Neural cell (in vitro differentiated cells): ENCODE measurements at regions not wholly inside any gene's neighbourhood (a gene's known extent, or its start where the extent isn't known, plus 50 kb on each side); places are given as distances from the start of the nearest gene placed in this dataset.

Experiments used
- MXI1 ChIP-seq: fragments of 450-650 bp; conservative IDR thresholded peaks from 2 replicates; pipeline ENCODE4 v1.6.1; 2014; ENCODE audit warnings: antibody characterized with exemption, mild to moderate bottlenecking; ENCODE audit not compliant: poor library complexity, severe bottlenecking
- POLR2AphosphoS5 ChIP-seq: IDR thresholded peaks from 2 replicates; pipeline ENCODE4 v1.6.1; 2012
- TAF1 ChIP-seq: IDR thresholded peaks from 2 replicates; pipeline ENCODE4 v1.6.1; 2012; ENCODE audit warnings: low read depth
- TF ChIP-seq, protein P1 (sequence below): IDR thresholded peaks from 2 replicates; pipeline ENCODE4 v1.6.1; 2012; ENCODE audit warnings: borderline replicate concordance
- TF ChIP-seq, protein P2 (sequence below): fragments of 450-650 bp; IDR thresholded peaks from 2 replicates; pipeline ENCODE4 v1.5.1; 2014; ENCODE audit warnings: antibody characterized with exemption, mild to moderate bottlenecking, moderate library complexity; ENCODE audit not compliant: poor library complexity, severe bottlenecking

DNA sequence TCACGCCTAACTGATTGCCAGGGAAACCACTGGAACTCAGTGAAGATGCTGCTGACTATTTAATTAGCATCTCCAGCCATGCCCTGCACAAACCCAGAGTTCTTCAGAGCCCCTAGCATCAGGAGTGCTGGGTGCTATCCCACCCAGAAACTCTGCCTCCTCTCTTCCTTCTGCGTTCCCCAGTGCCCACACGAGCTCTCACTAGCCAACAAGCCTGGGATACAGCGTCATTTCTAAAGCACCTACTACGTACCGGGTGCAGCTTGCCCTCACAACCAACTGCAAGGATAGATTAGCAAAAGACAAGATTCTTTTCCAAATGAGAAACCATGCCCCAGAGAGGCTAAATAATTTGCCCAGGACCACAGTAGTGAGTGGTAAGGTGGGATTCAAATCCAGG lies 105.2 kb upstream of the FOXP4 start:
- TF ChIP-seq POLR2AphosphoS5 (no peak), TAF1 (no peak), MXI1 (no peak)
- TF ChIP-seq, protein P1, sequence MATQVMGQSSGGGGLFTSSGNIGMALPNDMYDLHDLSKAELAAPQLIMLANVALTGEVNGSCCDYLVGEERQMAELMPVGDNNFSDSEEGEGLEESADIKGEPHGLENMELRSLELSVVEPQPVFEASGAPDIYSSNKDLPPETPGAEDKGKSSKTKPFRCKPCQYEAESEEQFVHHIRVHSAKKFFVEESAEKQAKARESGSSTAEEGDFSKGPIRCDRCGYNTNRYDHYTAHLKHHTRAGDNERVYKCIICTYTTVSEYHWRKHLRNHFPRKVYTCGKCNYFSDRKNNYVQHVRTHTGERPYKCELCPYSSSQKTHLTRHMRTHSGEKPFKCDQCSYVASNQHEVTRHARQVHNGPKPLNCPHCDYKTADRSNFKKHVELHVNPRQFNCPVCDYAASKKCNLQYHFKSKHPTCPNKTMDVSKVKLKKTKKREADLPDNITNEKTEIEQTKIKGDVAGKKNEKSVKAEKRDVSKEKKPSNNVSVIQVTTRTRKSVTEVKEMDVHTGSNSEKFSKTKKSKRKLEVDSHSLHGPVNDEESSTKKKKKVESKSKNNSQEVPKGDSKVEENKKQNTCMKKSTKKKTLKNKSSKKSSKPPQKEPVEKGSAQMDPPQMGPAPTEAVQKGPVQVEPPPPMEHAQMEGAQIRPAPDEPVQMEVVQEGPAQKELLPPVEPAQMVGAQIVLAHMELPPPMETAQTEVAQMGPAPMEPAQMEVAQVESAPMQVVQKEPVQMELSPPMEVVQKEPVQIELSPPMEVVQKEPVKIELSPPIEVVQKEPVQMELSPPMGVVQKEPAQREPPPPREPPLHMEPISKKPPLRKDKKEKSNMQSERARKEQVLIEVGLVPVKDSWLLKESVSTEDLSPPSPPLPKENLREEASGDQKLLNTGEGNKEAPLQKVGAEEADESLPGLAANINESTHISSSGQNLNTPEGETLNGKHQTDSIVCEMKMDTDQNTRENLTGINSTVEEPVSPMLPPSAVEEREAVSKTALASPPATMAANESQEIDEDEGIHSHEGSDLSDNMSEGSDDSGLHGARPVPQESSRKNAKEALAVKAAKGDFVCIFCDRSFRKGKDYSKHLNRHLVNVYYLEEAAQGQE: no peak
- TF ChIP-seq, protein P2, sequence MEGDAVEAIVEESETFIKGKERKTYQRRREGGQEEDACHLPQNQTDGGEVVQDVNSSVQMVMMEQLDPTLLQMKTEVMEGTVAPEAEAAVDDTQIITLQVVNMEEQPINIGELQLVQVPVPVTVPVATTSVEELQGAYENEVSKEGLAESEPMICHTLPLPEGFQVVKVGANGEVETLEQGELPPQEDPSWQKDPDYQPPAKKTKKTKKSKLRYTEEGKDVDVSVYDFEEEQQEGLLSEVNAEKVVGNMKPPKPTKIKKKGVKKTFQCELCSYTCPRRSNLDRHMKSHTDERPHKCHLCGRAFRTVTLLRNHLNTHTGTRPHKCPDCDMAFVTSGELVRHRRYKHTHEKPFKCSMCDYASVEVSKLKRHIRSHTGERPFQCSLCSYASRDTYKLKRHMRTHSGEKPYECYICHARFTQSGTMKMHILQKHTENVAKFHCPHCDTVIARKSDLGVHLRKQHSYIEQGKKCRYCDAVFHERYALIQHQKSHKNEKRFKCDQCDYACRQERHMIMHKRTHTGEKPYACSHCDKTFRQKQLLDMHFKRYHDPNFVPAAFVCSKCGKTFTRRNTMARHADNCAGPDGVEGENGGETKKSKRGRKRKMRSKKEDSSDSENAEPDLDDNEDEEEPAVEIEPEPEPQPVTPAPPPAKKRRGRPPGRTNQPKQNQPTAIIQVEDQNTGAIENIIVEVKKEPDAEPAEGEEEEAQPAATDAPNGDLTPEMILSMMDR: no peak
